ENCODE measurements at regions not wholly inside any gene's neighbourhood (a gene's known extent, or its start where the extent isn't known, plus 50 kb on each side); places are given as distances from the start of the nearest gene placed in this dataset.

DNA sequence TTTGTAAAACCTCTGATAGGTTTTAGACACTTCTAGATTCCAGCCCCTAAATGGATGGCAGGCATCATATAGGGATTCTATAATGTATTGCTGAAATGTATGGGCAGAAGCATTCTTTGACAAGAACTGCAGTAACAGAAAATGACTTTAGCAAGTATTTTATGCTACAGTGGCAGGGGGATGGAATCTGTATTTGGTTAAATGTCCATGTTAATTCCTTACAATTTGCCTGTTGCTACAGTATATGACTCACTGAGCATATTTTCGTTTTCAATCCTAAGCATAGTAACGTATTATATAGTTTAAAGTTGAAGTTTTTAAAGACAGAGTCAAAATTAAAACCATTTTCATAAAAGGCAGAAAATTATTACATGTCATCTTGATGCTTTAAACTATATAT is 150.1 kb downstream of the MEX3B start:
- no peak for TF ChIP-seq POLR2A (IDR thresholded peaks at IDR 0.05)
- TF ChIP-seq CTCF (IDR thresholded peaks at IDR 0.05), result no peak
- no peak for TF ChIP-seq EP300 (IDR thresholded peaks at IDR 0.05)
